Stimulated activated CD4-positive, alpha-beta T cell treated with anti-CD3 and anti-CD28 coated beads, Interleukin-1b, Interleukin-23, amount 100 ng/mL, for 24 hours (primary cell): ENCODE measurements at regions not wholly inside any gene's neighbourhood (a gene's known extent, or its start where the extent isn't known, plus 50 kb on each side); places are given as distances from the start of the nearest gene placed in this dataset.

Experiments used
- DNase-seq, 4 experiments: peaks; one replicate each; pipeline ENCODE4 v3.0.0-alpha.2; 2020; ENCODE audit warnings: low read depth in 4 of 4, low spot score in 1 of 4

DNA sequence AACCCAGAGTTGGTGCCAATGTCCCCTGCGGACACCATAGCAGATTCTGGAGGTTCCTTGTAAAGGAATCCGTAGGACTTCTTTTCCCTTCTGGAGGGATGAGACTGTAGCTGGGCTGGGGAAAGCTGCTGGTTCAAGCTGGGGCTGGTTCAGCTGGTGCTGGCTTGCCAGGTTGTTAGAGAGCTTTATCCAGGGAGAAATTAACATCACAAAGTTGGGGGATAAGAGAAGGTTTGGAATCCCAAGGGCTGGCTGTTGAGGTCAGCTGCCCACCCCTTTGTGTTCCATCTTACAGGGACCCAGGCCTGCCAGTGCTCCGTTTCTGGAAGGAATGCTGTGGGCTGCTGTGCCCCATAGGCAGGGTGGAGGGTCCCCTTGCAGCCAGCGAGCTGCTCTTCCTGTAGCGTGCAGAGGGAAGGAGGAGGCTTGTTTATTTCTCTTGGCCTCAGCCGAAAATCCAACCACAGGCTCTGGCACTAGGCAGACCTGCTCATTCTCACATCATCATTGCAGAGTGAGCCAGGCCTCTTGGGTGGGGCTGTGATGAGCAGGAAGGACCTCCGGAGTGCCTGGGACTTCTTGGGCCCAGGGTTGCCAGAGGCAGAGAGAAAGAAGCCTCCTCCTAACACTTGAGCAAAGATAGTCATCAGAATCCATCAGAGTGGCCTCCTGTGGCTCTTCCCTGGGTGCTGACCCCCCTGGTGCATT lies 251.1 kb downstream of the SEC14L1 start:
- DNase-seq, result no peak

- no peak for DNase-seq
Measured at GRCh38 chr17:77392376-77393273, 251.9 kb downstream of the SEC14L1 start.

DNA sequence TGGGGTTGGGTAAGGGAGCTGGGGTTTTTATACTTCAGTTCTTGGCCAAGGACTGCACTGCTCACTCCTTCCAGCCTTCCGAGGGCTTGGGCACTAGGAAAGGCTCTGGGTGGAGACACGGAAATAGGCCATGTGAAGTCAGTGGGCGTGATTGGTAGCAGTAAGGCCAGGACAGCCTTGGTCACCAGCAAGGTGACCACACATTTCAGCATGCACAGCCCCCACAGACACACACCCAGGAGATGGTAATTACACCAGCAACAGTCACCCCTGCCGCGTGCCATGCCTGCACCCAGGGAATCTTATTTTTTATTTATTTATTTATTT lies 252.5 kb downstream of the SEC14L1 start:
- DNase-seq, result no peak

- DNase-seq, result no peak
Measured at GRCh38 chr17:77393867-77394539, 253.2 kb downstream of the SEC14L1 start.

- no peak for DNase-seq
Measured at GRCh38 chr17:77394540-77395295, 253.9 kb downstream of the SEC14L1 start.

- no peak for DNase-seq
Measured at GRCh38 chr17:77395501-77396048, 254.8 kb downstream of the SEC14L1 start.

- no peak for DNase-seq
Measured at GRCh38 chr17:77396610-77397009, 255.8 kb downstream of the SEC14L1 start.

DNA sequence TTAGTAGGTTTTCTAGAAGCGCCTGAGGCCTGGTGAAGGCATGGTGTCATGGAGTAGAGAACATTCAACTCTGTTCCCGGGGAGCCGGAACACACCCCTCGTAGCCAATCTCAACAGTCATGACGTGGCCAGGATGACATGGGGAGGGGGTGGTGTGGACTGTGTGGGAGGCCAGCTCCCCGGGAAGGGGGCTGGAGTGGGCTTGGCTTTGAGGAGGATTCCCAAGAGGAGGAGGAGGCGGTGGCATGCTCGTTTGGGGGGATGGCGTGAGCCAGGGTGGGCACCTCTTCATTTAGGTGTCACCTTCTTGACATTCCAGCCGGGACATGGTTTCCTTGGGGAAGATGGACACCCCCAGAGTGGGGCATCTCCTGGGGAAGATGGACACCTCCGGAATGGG lies 257.5 kb downstream of the SEC14L1 start:
- DNase-seq, result no peak

GRCh38 chr17:77399319-77399957 lies 258.7 kb downstream of the SEC14L1 start:
- DNase-seq, result no peak

- peak; percentile 64 to 74 (median 71) for DNase-seq
Measured at GRCh38 chr17:77400445-77400870, 259.7 kb downstream of the SEC14L1 start.

DNA sequence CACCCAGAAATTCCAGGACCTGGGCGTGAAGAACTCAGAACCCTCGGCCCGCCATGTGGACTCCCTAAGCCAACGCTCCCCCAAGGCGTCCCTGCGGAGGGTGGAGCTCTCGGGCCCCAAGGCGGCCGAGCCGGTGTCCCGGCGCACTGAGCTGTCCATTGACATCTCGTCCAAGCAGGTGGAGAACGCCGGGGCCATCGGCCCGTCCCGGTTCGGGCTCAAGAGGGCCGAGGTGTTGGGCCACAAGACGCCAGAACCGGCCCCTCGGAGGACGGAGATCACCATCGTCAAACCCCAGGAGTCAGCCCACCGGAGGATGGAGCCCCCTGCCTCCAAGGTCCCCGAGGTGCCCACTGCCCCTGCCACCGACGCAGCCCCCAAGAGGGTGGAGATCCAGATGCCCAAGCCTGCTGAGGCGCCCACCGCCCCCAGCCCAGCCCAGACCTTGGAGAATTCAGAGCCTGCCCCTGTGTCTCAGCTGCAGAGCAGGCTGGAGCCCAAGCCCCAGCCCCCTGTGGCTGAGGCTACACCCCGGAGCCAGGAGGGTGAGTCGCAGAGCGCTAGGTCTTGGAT lies 261.5 kb downstream of the SEC14L1 start:
- no peak for DNase-seq

DNA sequence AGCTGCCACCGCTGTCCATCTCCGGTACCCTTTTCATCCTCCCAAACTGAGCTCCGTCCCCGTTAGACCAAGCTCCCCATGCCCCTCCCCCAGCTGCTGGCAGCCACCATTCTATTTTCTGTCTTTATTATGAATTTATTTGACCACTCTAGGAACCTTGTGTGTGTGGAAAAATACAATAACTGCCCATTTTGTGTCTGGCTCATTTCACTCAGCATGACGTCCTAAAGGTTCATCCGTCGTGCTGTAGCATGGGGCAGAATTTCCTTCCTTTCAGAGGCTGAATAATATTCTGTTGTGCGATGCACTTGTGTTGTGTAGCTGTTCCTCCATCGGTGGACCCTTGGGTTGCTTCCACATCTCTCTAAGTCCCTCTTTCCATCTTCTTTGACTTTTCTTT lies 263.1 kb downstream of the SEC14L1 start:
- DNase-seq, result no peak

DNA sequence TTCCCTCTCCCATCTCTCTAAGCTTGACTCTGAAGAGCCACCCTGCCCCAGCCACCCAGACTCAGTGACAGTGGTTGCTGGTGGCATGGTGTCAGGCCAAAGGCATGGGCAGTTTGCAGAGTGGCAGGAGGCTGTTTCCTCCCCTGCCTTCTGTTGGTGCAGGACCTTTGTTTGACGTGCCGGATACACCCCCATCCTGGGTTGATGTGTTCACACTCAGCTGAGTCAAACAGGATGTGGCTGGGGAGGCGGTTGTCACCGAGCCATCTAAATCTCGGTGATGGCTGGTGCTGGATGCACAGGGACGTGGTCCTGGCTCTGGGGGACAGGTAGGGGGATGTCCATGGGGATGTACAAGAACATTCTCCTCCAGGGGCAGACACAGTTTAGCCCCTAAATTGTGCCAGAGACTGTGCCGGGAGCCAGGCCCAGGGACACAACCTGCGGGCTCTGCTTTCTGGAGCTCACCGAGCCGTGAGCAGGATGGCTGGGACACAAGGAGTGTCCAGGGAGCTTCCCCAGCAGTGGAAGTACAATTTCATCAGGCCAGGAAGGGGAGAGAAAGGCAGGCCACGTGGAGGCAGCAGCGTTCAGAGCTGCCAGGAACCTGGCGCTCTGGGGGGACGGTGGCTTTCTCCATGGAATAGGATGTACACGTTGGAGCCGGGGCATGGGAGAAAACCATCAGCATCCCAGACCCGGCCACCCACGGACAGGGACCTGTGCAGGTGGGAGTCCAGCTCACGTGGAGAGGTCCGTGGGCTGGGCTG lies 264.2 kb downstream of the SEC14L1 start:
- DNase-seq, result peak; percentile 52 to 80 (median 68)

DNA sequence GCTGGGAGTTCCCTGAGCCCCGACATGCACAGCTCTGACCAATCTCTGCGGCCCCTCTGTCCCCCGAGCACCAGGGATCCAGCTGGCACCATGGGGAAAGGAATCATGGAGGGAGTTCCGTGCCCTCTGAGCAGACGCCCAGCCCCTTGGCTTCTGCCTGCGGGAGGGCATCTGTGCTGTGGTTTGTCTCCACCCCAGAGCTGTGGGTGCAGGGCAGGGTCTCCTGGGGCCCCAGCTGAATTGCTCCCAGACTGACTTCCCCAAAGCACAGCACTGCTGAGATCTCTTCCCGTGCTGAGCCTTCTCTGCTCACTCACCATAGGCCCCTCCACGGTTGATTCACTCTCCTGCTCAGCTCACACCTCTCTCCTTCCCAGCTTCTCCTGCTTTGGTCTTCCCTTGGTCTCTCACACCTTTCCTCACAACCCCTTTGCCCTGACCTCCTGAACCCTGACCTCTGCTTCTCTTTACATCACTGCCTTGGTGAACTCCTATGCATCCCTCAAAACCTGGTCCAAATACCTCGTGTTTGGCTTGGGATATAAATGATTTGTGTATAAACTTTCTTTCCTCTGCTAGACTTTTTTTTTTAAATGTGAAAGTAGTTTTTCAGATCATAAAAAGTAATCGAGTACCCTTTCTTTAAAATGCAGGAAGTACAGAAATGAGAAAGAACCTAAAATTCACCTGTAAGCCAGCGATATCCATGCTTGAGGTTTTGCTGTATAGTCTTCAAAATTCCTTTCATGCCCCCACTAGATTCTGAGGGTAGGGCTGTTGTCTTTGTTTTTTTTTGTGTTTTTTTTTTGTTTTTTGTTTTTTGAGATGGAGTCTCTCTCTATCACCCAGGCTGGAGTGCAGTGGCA lies 265.3 kb downstream of the SEC14L1 start:
- no peak for DNase-seq

- no peak for DNase-seq
Measured at GRCh38 chr17:77407321-77408277, 266.8 kb downstream of the SEC14L1 start.

DNA sequence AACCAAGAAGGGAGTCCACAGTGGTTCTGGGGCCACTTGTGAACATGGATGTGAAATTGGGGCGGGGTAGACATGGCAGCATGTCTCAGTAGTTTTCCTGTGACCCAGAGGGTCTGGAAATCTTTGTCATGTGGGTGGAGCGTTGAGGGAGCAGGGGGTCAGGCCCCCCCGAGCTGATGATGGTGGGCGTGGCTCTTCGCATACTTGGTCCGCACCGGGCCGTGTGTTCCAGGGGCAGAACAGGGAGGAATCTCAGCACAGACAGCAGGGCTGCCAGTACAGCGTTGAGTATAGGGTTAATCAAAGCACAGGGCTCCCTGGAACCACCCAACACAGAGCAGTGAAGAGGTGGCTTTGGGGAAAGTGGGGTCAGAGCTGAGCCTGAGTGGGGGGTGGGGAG lies 267.5 kb downstream of the SEC14L1 start:
- DNase-seq, result no peak
